ENCODE measurements at regions not wholly inside any gene's neighbourhood (a gene's known extent, or its start where the extent isn't known, plus 50 kb on each side); places are given as distances from the start of the nearest gene placed in this dataset.

- H3K27ac ChIP-seq: no peak overlapping the region
- H3K4me1 ChIP-seq: no peaks in the 10 kb centered on the region
- H3K27me3 ChIP-seq: no peaks in the 10 kb centered on the region
- H3K9me3 ChIP-seq: no peaks in the 10 kb centered on the region
- H3K4me3 ChIP-seq: no peak overlapping the region
- TF ChIP-seq POLR2A (IDR thresholded peaks at IDR 0.05) (no peak), CTCF (IDR thresholded peaks at IDR 0.05) (no peak), POLR2AphosphoS5 (IDR thresholded peaks at IDR 0.05) (no peak), EP300 (IDR thresholded peaks at IDR 0.05) (no peak)
- no peak for ATAC-seq
- WGBS, 2 donors (ENCODE audit: low coverage in 1 of 2): 33 to 37% methylated on average over 2 of the region's 2 CpGs
- H3K36me3 ChIP-seq: no peaks in the 10 kb centered on the region
These were observed 1093.6 kb downstream of the CDH9 start for GRCh38 chr5:25944786-25945185.

GRCh38 chr5:25909163-25909562, 1129.2 kb downstream of the CDH9 start:
- TF ChIP-seq CTCF (IDR thresholded peaks at IDR 0.05) (no peak), POLR2AphosphoS5 (IDR thresholded peaks at IDR 0.05) (no peak), POLR2A (IDR thresholded peaks at IDR 0.05) (no peak), EP300 (IDR thresholded peaks at IDR 0.05) (no peak)
- no peak for ATAC-seq
- Histone ChIP-seq H3K4me3 (no peak overlapping the region), H3K9me3 (no peaks in the 10 kb centered on the region), H3K36me3 (no peaks in the 10 kb centered on the region), H3K4me1 (no peaks in the 10 kb centered on the region), H3K27me3 (no peaks in the 10 kb centered on the region), H3K27ac (no peak overlapping the region)
- WGBS, 2 donors (ENCODE audit: low coverage in 1 of 2): 96 to 100% methylated on average over 1 to 16 of the region's 29 CpGs

- Histone ChIP-seq H3K9me3 (no peaks in the 10 kb centered on the region), H3K4me3 (no peak overlapping the region), H3K27me3 (no peaks in the 10 kb centered on the region), H3K27ac (no peak overlapping the region), H3K4me1 (no peaks in the 10 kb centered on the region), H3K36me3 (no peaks in the 10 kb centered on the region)
- TF ChIP-seq POLR2AphosphoS5 (IDR thresholded peaks at IDR 0.05): no peak
- no peak for TF ChIP-seq POLR2A (IDR thresholded peaks at IDR 0.05)
- no peak for TF ChIP-seq CTCF (IDR thresholded peaks at IDR 0.05)
- TF ChIP-seq EP300 (IDR thresholded peaks at IDR 0.05): no peak
- 33 to 57% methylated on average over 2 of the region's 2 CpGs for WGBS, 2 donors (ENCODE audit: low coverage in 1 of 2)
- ATAC-seq: no peak
These were observed 1132.7 kb downstream of the CDH9 start for GRCh38 chr5:25905646-25906045.

- Histone ChIP-seq H3K9me3 (no peaks in the 10 kb centered on the region), H3K27ac (no peak overlapping the region), H3K4me1 (no peaks in the 10 kb centered on the region), H3K36me3 (no peaks in the 10 kb centered on the region), H3K27me3 (no peaks in the 10 kb centered on the region), H3K4me3 (no peak overlapping the region)
- WGBS, 2 donors (ENCODE audit: low coverage in 1 of 2): 27 to 60% methylated on average over 1 to 2 of the region's 2 CpGs
- TF ChIP-seq POLR2A (IDR thresholded peaks at IDR 0.05) (no peak), POLR2AphosphoS5 (IDR thresholded peaks at IDR 0.05) (no peak), CTCF (IDR thresholded peaks at IDR 0.05) (no peak), EP300 (IDR thresholded peaks at IDR 0.05) (no peak)
- ATAC-seq: no peak
These were observed 1146.2 kb downstream of the CDH9 start for GRCh38 chr5:25892211-25892610.

GRCh38 chr5:25891691-25892090, 1146.7 kb downstream of the CDH9 start:
- Histone ChIP-seq H3K9me3 (no peaks in the 10 kb centered on the region), H3K27ac (no peak overlapping the region), H3K27me3 (no peaks in the 10 kb centered on the region), H3K4me3 (no peak overlapping the region), H3K4me1 (no peaks in the 10 kb centered on the region), H3K36me3 (no peaks in the 10 kb centered on the region)
- 43 to 63% methylated on average over 2 of the region's 2 CpGs for WGBS, 2 donors (ENCODE audit: low coverage in 1 of 2)
- ATAC-seq: no peak
- no peak for TF ChIP-seq CTCF (IDR thresholded peaks at IDR 0.05)
- no peak for TF ChIP-seq EP300 (IDR thresholded peaks at IDR 0.05)
- no peak for TF ChIP-seq POLR2AphosphoS5 (IDR thresholded peaks at IDR 0.05)
- no peak for TF ChIP-seq POLR2A (IDR thresholded peaks at IDR 0.05)

Measured in gastroesophageal sphincter (tissue), 4 donors.